ENCODE measurements at regions not wholly inside any gene's neighbourhood (a gene's known extent, or its start where the extent isn't known, plus 50 kb on each side); places are given as distances from the start of the nearest gene placed in this dataset.
"Not testable (repeated sequence)": the region's sequence is repeated elsewhere in the genome, so short reads cannot be mapped to it uniquely, and the experiment has no call there.

DNA sequence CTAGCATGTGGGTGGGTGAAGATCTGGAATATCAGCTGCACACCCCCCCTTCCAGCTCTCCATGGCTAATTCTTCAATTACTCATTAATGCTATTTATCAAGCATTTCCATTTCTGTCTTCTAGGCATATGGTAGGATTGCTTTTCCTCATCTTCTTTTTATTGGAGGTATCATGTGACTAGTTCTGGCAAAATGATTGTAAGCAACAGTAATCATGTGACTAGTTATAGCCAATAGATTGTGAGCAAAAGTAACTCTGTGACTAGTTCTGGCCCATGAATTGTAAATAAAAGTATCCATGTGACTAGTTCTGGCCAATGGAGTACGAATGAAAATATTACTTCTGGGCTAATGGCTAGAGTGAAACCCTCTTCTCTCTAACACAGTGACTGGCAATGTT is 107.0 kb upstream of the TMEM132E start:
- DNase-seq = no peak

DNA sequence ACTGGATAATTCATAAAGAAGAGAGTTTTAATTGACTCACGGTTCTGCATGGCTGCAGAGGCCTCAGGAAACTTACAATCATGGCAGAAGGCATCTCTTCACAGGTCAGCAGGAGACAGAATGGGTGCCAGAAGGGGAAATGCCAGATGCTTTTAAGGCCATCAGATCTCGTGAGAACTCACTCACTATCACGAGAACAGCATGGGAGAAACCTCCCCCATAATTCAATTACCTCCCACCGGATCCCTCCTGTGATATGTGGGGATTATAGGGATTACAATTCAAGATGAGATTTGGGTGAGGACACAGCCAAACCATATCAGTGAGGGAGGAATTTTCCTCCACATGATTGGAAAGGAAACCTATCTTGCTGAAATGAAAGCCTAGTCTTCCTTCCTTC is 108.1 kb upstream of the TMEM132E start:
- not testable (repeated sequence) for DNase-seq

DNA sequence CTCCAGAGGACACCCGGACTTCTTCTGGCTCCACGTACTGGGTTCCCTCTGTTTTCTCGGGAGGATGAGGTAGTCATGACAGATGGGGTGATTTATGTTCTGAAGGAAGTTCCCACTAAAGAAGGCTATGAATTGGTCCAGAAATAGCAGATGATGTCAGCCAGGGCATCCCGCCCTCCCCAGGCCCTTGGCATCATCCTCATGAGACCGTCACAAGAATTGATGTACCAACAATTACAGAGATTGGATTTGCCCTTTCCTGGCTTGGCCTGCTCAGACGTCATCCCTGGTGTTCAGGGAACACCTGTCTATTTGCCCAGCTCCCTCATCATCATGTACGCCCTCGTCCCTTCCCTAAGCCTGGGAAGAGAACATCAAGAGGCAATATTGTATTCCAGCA is 102.8 kb upstream of the CCL1 start:
- no peak for DNase-seq

DNA sequence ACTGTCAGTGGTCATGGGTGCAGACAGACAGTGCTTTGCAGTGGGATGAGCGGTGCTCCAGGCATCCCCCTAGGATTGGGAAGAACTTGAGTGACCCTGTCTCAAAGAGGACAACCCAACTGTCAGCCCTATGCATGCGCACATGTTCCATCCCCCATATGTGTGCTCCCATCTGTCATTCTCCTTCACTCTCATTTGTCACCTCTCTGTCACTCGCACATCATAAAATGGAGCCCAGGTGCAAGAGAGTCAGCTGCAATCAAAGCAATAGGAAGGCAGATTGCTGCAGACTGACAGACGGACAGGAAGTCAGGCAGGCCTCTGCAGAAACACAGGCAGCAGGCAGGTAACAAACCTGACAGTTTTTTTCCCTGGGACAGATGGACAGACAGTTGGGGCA is 101.8 kb upstream of the CCL1 start:
- DNase-seq = no peak

DNA sequence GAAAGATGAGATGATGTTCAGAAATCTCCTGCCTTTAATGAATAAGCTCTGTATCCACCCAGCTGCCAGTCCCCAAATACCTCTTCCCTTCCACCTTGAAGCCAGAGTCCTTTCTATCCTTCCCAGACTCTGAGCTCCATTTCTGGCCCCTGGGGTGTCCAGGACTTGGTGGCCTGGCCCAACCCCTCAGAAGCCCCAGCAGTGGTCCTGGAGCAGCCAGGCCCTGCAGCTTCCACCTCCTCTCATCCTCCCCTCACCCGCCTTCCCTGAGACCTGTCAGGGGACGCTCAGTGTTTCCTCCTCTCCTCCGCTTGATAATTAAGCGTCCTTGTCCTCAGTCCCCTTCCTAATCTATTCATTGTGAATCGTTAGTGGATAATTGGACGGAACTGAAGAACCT is 95.2 kb upstream of the CCL1 start:
- no peak for DNase-seq

DNA sequence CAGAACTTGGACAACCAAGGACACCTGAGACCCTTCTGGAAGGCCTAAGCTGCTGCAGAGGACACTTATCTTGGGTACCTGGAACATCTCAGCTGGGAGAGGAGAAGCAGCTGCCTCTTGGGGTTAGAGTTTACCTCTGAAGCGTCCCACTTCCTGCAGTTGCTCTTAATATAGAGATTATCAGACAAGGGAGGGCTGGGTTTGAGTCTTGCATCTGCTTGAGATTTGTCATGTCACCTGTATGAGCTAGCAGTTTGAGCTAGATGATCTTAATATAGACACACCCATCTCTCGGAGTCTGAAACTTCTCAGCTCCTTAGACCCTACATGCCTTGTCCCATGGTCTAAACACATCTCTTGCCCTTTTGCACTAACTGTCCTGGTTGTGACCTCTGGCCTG is 93.1 kb upstream of the CCL1 start:
- no peak for DNase-seq

DNA sequence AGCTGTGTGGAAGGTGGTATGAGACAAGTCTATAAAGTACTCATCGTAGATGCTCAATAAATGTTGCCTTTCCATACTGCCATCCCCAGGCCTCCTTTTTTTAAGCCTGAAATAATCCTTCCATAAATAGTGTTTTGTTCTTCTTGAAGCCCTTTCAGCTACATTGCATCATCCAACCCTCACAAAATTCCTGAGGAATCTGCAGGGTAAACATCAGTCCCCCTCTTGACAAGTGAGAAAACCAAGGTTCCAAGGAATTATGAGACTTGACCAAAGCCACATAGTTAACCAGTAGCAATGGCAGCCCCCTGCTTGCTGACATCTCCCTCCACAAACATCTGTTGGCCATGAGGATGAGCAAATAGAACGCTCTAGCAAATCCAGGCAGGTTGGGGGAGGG is 89.7 kb upstream of the CCL1 start:
- DNase-seq = no peak

DNA sequence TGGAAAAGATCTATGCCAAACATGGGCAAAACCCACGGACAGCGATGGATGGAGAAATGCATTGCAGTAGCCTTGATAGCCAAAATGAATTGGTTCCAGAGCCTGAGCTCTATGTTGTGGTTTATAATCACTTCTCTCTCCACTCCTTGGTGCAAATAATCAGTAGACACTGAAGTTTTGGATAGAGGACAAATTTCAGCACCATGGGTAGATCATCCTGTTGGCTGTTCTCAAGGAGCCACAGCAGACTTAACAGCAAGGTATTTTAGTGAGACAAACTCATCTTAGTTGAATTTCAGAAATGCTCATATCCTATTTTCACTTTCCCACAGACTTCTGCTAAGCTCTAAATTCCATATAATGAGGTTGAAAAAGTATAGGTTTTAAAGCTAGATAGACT is 88.3 kb upstream of the CCL1 start:
- DNase-seq = no peak

DNA sequence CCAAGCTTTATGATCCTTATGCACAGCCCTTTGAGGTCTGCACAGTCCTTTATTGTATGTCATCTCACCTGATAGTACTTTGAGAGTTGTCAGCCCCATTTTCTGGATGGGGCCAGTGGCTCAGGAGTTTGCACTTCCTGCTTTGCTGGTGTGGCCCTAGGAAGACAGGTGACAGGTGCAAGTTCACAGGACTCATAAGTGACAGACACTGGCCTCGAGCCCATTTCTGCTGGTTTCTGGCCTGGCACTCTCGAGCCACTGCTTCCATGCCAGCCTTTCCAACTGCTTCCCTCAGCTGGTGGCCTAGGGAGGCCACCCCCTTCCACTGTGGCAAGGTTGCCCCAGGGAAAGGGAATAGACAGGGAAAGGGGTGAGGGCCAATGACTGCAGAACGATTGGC is 84.4 kb upstream of the CCL1 start:
- no peak for DNase-seq

DNA sequence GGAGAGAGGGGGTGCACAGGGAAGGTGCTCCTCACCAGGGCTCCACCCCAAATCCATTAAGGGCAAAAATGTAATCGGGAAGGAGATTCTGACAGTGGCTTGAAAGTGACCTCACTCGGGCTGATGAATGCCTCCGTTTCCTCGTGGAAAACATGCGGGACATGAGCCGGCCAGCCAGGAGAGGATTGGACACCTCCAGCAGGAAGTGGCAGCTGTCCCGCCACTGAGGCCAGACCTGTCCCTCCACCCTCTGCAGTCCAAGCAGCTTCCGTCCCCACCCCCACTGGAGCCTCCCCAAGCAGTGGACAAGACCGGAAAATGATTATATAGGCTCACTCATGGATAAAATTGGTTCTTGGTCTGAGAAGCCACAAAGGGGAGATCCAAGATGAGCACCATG is 82.1 kb upstream of the CCL1 start:
- no peak for DNase-seq

DNA sequence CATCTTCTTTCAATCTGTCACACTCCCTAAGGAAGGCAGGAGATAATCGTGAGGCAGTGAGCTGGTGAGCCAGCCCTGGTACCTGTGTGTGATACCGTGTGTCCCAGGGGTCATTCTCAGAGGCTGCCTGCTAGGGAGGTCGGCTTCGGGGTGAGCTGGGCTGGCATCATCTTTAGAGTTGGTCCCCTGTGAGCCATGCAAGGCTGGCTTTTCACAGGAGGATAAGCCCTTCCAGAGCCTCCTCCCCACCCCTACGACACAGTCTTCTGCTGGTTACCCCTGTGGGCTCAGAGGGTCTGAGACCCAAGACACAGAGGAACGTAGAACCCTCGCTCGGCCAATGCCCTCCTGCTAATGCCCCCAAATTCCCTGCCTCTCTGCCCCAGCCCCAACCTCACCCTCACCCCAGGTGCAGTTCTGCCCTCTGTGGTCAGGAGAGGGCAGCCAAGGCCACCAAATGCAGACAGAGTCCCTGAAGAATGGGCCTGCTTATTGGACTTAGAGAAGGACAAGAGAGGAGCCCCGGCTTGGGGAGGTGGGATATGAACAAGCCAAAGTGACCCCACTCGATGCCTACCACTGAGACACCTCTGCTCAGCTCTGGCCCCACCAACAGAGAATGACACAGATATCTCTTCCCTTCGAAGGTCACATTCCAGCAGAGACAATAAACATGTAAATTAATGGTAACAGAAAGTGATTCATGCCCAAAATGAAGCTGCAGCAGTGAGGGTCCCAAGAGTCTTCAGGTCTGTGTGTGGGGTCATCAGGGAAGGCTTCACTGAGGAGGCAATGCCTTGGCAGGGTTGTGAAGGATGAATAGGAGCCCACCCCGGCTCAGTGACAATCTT is 80.8 kb upstream of the CCL1 start:
- DNase-seq = no peak

DNA sequence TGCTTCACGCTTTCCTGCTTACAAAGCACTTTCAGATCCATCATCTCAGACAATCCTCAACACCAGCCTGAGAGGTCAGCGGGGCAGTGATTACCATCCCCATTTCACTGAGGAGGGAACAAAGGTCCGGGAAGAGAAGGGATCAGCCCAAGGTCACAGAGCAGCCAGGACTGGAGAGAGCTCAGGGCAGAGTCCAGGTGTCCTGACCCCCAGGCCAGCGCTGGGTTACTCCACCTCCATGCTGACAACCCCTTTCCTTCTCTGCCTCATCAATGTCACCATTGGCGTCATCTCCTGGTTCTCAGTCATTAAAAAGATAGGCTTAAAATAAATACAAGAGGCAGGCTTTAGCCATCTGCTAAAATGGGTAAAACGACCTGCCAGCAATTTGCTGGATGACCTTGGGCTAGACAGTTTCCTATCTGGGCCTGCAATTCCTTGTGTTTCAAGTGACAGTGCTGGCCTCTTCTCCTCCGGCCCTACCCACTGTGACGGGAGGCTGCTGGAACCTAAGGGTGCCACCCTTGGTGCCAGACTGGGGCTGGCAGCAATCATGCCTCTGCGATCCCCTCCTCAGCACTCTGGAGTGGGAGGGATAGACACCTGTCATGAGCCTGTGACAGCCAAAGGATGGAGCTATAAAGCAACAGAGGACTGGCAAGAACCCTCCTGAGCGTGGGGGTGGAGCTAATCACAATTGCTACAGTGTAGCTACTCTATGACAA is 79.5 kb upstream of the CCL1 start:
- no peak for DNase-seq

DNA sequence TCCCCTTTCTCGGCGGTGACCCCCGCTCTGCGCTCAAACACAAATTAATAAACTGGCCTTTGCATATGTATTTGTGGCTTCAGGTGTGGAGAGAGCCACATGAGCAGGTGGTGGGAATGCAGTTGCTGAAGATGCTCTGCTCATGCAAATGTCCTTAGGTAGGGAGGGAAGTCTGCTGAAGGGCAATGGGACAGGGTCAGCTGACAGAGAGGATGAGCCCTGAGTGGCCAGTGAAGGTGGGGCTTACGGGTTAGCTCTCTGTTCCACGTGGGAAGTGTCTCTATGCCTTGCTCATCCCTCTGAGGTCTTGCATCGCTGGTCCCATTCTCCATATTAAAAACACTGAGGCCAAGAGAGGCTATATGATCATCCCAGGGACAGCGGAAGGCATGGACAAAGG is 74.2 kb upstream of the CCL1 start:
- no peak for DNase-seq

DNA sequence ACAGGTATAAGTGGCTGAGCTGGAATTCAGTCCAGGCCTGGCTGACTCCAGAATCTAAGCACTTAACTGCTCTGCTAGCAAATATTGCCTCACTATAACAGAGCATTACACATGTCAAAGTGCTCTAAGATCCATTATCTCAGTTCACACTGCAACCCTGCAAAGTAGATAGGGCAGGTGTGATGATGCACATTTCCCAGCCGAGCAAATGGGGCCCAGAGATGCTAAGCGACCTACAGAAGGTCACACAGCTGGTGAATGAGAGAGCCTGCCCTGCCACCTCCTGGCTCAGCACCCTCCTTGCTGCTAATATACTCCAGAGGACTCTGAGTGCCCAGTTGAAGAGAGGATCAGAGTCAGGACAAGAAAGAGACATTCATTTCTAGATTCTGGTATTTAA is 73.6 kb upstream of the CCL1 start:
- DNase-seq = no peak

DNA sequence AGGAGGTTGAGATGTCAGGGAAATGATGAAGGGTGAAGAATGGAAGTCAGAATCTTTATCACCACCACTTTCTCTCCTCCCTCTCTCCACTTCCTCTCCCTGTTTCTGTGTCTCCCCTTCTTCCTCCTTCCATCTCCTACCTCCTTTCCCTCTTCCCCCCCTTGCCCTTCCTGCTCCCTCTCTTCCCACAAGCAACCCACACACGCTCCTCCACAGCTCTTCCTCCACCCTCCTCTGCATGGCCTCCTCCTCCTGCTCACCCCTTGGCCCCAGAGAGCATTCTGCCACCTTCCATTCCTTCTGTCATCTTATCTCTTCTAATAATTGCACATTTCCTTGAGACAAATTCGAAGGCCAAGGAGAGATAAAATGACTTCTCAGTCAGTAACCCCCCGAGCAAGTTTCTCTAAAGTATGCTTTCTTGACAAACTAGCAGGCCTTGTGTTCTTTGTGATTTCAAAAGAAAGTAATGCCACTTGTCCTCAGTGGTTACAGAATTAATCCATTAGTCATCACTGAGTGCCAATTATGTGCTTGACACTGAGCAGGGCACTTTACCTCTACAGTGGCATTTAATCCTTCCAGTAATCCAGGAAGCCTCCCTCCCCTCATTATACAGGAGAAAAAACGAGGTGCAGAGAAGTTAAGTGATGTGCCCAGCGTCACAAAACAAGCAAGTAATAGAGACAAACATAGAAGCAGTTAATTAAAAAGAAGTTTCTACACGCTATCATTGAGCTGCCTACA is 72.3 kb upstream of the CCL1 start:
- DNase-seq = no peak

DNA sequence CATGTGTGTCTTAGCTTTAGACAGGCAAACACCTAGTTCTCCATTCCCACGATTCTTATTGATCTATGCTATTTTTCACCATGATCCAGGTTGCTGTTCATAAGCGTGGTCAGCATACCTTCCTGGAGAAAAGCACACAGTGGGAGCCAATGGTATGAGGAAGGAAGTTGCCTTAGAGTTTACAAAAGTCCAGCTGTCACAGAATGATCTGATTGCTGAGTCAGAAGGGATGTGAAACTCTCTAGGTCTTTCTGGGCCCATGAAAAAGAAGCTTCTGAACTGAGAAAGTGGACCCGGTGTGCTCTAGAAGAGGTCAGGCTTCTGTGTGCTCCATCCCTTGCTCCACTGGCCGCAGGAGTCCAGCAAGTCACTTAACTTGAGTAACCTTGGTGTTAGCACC is 71.0 kb upstream of the CCL1 start:
- no peak for DNase-seq

DNA sequence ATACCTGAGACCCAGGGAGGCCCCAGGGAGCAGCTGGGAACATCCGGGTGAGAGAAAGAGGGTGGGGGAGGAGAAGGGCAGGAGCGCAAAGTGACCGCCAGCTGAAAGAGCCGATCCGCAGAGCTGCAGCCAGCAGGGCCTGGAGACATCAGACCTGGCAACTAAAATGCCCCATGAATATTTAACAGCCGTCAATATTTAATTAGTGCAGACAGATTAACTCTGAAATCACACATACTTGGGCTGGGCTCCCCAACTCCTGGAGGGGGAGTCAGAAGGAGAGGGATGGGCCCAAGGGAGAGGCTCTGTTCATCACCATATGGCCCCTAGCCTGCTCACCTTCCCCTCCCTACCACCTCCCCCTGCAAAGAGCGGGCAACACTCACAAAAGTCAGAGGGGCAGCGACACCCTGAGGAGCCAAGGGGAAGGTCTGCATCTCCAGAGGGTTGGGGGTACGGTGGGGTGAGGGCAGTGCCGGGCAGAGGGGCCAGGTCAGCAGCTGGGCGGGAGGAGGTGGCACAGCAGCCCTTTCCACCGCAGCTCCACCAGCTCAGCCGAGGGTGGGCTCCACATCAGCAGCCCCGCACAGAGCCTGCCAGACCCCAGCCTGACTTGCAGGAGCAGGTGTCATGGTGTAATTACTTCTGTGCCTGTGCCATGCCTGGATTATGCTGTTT is 61.9 kb upstream of the CCL1 start:
- DNase-seq = no peak

DNA sequence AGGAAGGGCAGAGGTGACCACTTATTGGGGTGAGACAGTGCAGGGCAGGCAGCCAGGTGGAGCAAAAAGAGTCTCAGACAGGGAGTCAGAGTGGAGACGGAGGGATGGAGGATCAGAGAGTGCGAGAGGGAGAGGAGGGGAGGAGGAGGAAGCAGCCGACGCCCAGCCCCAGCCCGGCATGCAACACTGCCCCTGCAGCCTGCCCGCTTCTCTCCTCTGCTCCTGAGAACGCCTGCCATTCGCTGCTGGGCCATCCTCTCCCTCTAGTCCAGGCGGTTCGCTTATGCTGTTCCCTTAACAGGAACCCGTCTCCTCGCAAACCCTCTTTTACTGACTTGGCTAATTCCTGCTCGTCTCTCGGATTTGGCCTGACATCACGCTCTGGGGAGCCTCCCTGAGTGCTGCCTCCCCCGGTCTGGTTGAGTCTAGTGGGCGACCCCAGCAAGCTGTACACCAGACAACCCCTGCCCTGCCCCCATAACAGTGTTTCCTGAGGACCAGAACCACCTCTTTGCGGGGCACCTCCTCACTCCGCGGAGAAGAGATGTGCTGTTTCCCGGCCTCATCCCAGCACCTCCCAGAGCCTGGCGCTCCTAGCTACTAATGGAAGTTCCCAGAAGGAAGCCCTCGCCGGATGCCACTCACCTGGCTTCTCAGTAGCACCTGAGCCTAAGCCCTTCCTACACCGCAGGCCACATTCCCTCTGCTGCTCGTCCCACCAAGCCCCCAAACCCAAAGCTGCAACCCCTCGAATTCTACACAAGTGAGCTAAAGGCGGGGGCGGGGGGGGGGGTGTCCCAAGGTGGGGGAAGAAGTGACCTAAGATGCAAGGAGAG is 61.2 kb upstream of the CCL1 start:
- DNase-seq = no peak

DNA sequence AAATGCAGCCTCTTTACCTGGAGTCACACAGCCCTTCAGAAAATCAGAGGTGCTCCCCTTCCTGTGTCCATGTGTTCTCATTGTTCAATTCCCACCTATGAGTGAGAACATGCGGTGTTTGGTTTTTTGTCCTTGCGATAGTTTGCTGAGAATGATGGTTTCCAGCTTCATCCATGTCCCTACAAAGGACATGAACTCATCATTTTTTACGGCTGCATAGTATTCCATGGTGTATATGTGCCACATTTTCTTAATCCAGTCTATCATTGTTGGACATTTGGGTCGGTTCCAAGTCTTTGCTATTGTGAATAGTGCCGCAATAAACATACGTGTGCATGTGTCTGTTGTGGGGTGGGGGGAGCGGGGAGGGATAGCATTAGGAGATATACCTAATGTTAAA is 60.3 kb upstream of the CCL1 start:
- DNase-seq = not testable (repeated sequence)

DNA sequence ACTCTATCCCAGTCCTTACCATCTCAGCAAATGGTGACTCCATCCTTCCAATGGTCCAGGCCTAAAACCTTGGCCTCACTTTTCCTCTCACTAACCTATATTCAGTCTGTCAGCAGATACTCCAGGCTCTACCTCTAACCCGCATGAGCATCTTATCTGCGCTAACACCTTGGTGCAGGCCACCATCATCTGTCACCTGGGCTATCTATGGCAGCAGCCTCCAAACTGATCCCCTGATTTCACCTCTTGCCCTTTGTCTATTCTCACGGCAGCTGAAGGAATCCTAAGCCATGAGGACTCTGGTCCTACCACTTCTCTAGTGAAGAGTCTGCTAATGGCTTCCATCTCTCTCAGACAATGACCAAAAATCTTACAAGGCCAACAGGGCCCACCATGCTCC is 57.9 kb upstream of the CCL1 start:
- DNase-seq = no peak

DNA sequence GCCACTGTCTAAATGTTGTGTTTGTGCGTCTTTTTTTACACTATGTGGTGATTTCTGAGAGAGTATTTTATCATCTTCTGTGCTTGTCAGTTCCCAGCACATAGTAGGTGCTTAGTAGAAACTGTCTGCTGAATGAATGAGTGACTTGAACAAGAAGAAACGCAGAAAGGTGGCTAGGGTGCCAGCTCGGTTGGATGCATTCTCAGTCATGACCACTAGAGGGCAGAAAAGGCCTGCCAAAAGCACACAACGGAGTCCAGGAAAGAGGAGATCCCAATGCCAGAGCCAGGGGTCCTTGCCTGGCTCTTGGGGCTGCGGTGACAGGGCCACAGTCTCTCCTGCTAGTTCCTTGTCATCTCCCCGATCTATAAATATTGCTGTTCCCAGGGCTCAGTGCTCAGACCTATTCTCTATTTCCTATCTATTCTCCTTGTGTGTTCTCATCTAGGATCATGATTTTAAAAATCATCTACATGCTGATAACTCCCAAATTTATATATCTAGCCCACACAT is 57.3 kb upstream of the CCL1 start:
- DNase-seq = peak; percentile 32 to 59

All from right lung (tissue), 2 donors.